RWPE2 (cell line): ENCODE measurements at regions not wholly inside any gene's neighbourhood (a gene's known extent, or its start where the extent isn't known, plus 50 kb on each side); places are given as distances from the start of the nearest gene placed in this dataset.

Experiments
- ATAC-seq: fragments of 200-7000 bp; cut with Tn5 transposase; 3 replicates; pipeline ENCODE4 v1.9.1; 2021; ENCODE audit warnings: low read depth
- DNase-seq: peaks from one replicate; pipeline ENCODE4 v3.0.0-alpha.2; 2020; ENCODE audit warnings: low spot score
- H3K27ac ChIP-seq: fragments of 450-650 bp; 2 replicates; pipeline ENCODE4 v1.5.1; 2017; ENCODE audit warnings: mild to moderate bottlenecking; ENCODE audit not compliant: poor library complexity, severe bottlenecking
- H3K27me3 ChIP-seq: fragments of 250-450 bp; sonication (Bioruptor Pico); 2 replicates; pipeline ENCODE4 v1.5.1; 2021; ENCODE audit warnings: mild to moderate bottlenecking, moderate library complexity; ENCODE audit not compliant: insufficient read depth, poor library complexity, severe bottlenecking
- H3K36me3 ChIP-seq: fragments of 250-450 bp; sonication (Bioruptor Pico); 2 replicates; pipeline ENCODE4 v1.5.1; 2020; ENCODE audit warnings: low read depth, mild to moderate bottlenecking, moderate library complexity
- H3K4me1 ChIP-seq: fragments of 250-450 bp; sonication (Bioruptor Pico); 2 replicates; pipeline ENCODE4 v1.5.1; 2021; ENCODE audit warnings: mild to moderate bottlenecking, moderate library complexity; ENCODE audit not compliant: insufficient read depth, poor library complexity, severe bottlenecking
- H3K4me3 ChIP-seq: fragments of 250-450 bp; sonication (Bioruptor Pico); 2 replicates; pipeline ENCODE4 v1.5.1; 2021; ENCODE audit warnings: mild to moderate bottlenecking, moderate library complexity; ENCODE audit not compliant: severe bottlenecking
- H3K9me3 ChIP-seq: fragments of 250-450 bp; sonication (Bioruptor Pico); 2 replicates; pipeline ENCODE4 v1.5.1; 2021; ENCODE audit warnings: mild to moderate bottlenecking, moderate library complexity; ENCODE audit not compliant: severe bottlenecking
- TF ChIP-seq, protein P1 (sequence below): fragments of 450-650 bp; IDR thresholded peaks from one replicate; pipeline ENCODE4 v1.5.1; 2017; ENCODE audit warnings: mild to moderate bottlenecking, moderate library complexity; ENCODE audit not compliant: poor library complexity, severe bottlenecking

DNA sequence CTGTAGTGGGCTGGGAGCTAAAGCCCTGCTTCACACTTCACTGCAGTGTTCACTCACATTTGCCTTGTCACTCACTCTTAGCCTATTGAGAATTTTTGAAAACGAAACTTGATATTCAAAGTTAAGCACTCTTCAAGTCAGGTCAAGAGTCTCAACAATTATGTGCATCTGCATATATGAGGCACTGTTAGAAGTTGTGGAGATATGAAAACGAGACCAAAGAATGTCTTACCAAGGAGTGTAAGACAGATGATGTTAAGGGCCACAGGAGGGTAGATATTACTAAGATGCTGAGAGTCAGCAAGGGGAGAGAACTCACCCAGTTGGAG lies 64.7 kb upstream of the GJA8 start:
- Histone ChIP-seq H3K27ac (no peak overlapping the region), H3K36me3 (no peaks in the 10 kb centered on the region)

DNA sequence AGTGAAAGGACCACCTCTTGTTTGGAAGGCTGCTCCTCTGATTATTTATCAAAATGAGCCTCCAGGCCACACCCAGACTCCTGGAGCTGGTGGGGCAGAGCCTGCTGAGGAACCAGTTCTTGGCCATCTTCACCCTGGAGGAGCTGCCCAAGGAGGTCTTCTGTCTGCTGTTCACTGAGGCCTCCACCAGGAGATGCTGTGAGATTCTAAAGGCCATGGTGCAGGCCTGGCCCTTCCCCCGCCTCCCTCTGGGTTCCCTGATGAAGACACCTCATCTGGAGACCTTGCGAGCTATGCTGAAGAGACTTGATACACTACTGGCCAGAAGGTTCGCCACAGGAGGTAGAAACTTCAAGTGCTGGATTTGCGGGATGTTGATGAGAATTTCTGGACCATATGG lies 61.7 kb upstream of the GJA8 start:
- DNase-seq (no peak), ATAC-seq (no peak)
- Histone ChIP-seq H3K4me3 (no peak overlapping the region), H3K4me1 (no peaks in the 10 kb centered on the region), H3K27me3 (no peaks in the 10 kb centered on the region), H3K9me3 (no peaks in the 10 kb centered on the region), H3K27ac (no peak overlapping the region), H3K36me3 (no peaks in the 10 kb centered on the region)
- TF ChIP-seq, protein P1, sequence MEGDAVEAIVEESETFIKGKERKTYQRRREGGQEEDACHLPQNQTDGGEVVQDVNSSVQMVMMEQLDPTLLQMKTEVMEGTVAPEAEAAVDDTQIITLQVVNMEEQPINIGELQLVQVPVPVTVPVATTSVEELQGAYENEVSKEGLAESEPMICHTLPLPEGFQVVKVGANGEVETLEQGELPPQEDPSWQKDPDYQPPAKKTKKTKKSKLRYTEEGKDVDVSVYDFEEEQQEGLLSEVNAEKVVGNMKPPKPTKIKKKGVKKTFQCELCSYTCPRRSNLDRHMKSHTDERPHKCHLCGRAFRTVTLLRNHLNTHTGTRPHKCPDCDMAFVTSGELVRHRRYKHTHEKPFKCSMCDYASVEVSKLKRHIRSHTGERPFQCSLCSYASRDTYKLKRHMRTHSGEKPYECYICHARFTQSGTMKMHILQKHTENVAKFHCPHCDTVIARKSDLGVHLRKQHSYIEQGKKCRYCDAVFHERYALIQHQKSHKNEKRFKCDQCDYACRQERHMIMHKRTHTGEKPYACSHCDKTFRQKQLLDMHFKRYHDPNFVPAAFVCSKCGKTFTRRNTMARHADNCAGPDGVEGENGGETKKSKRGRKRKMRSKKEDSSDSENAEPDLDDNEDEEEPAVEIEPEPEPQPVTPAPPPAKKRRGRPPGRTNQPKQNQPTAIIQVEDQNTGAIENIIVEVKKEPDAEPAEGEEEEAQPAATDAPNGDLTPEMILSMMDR = no peak

More for the DNA sequence above, 64.7 kb upstream of the GJA8 start:
- TF ChIP-seq, protein P1 = no peak
- ATAC-seq (no peak), DNase-seq (no peak)
- Histone ChIP-seq H3K27me3 (no peaks in the 10 kb centered on the region), H3K4me1 (peaks cover 9% of the 10 kb centered on the region), H3K4me3 (no peak overlapping the region), H3K9me3 (no peaks in the 10 kb centered on the region)

DNA sequence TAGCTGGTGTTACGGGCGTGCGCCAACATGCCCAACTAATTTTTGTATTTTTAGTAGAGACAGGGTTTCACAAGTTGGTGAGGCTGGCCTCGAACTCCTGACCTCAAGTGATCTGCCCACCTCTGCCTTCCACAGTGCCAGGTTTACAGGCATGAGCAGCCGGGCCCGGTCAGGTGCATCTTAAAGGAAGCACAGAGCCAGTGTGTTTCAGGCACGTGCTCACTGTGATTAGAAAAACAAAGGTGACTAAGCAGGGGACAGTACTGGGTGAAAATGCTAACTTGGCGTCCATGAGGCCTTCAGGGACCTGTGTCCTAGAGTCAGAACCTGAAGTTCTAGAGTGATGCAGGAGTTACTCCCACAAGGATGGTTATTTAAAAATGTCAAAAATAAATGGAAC lies 60.0 kb upstream of the GJA8 start:
- H3K4me1 ChIP-seq = no peaks in the 10 kb centered on the region
- H3K36me3 ChIP-seq = no peaks in the 10 kb centered on the region
- DNase-seq (no peak), ATAC-seq (no peak)
- no peaks in the 10 kb centered on the region for H3K27me3 ChIP-seq
- H3K27ac ChIP-seq = no peak overlapping the region
- TF ChIP-seq, protein P1 = no peak
- no peaks in the 10 kb centered on the region for H3K9me3 ChIP-seq
- H3K4me3 ChIP-seq = no peak overlapping the region

DNA sequence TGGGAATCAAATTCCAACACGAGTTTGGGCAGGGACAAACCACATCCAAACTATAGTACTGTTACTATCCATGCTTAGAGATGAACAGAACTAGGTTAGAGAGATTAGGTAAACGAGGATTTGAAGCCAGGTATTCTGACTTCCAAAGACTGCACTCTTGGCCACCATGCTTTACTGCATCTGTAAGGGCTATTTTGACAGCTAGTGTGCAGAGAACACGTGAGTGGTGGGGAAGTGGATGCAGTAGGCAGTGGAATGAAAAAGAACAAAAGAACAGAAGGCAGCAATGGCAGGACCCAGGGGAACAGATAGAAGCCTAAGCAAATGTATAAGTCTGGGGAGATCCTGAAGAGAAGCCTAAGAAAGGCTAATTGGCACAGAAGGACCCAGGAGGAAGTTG lies 59.1 kb upstream of the GJA8 start:
- Histone ChIP-seq H3K9me3 (no peaks in the 10 kb centered on the region), H3K27ac (no peak overlapping the region), H3K36me3 (no peaks in the 10 kb centered on the region), H3K4me1 (no peaks in the 10 kb centered on the region), H3K4me3 (no peak overlapping the region), H3K27me3 (no peaks in the 10 kb centered on the region)
- no peak for DNase-seq
- TF ChIP-seq, protein P1 = no peak
- ATAC-seq = no peak

DNA sequence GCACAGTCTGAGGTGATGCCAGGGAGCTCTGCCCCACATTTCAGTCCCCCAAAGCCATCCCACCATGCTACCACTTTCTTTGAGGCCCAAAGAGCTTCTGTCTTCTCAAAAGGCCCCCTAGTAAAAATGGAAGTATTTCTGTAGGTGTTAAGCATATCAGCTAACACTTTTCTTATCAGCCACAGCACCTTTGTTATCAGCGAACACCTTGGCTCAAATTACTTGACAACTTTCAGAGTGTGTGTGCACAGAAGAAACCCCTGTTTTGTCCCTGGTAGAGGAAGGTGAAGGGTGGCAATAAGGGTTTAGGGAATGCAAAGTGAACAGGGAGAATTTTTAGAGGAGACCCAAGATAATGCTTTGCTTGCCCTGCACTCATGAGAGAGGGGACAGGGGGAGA lies 54.8 kb upstream of the GJA8 start:
- peaks cover 23% of the 10 kb centered on the region for H3K4me1 ChIP-seq
- no peaks in the 10 kb centered on the region for H3K36me3 ChIP-seq
- DNase-seq (no peak), ATAC-seq (no peak)
- TF ChIP-seq, protein P1 = no peak
- H3K9me3 ChIP-seq = no peaks in the 10 kb centered on the region
- H3K27ac ChIP-seq = no peak overlapping the region
- no peak overlapping the region for H3K4me3 ChIP-seq
- H3K27me3 ChIP-seq = no peaks in the 10 kb centered on the region
